Astrocyte (in vitro differentiated cells and primary cell): ENCODE measurements at regions not wholly inside any gene's neighbourhood (a gene's known extent, or its start where the extent isn't known, plus 50 kb on each side); places are given as distances from the start of the nearest gene placed in this dataset.

Experiments used
- EZH2 ChIP-seq: IDR thresholded peaks from 2 replicates; pipeline ENCODE4 v1.6.1; 2012; ENCODE audit warnings: mild to moderate bottlenecking, low read length, inconsistent platforms; ENCODE audit not compliant: insufficient read depth
- TF ChIP-seq, protein P1 (sequence below): IDR thresholded peaks from 2 replicates; pipeline ENCODE4 v1.5.1; 2011; ENCODE audit warnings: low read depth, mild to moderate bottlenecking, inconsistent platforms, low read length, moderate library complexity; ENCODE audit not compliant: insufficient read depth

DNA sequence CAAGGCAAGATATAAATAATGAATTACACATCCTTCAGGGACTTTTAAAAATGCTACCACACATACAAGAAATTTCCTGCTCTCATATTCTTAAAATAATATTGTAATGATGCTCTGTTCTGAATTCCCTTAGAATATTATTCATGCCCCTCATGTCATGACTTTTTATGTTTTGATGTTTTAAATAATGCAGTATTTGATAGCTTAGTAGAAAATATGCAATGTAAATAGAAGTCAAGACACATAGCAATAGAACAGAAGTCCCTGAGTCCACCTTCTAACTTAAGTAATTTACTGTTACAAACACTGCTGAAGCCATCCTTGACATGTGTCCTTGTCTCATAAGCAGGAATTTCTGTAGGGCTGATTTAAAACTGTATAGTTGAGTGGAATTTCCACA lies 1071.2 kb upstream of the LCORL start:
- TF ChIP-seq, protein P1, sequence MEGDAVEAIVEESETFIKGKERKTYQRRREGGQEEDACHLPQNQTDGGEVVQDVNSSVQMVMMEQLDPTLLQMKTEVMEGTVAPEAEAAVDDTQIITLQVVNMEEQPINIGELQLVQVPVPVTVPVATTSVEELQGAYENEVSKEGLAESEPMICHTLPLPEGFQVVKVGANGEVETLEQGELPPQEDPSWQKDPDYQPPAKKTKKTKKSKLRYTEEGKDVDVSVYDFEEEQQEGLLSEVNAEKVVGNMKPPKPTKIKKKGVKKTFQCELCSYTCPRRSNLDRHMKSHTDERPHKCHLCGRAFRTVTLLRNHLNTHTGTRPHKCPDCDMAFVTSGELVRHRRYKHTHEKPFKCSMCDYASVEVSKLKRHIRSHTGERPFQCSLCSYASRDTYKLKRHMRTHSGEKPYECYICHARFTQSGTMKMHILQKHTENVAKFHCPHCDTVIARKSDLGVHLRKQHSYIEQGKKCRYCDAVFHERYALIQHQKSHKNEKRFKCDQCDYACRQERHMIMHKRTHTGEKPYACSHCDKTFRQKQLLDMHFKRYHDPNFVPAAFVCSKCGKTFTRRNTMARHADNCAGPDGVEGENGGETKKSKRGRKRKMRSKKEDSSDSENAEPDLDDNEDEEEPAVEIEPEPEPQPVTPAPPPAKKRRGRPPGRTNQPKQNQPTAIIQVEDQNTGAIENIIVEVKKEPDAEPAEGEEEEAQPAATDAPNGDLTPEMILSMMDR, result no peak
- TF ChIP-seq EZH2, result no peak
